CD14-positive monocyte (primary cell): ENCODE measurements at regions not wholly inside any gene's neighbourhood (a gene's known extent, or its start where the extent isn't known, plus 50 kb on each side); places are given as distances from the start of the nearest gene placed in this dataset.
A peak's percentile ranks its signal among the peaks of the same experiment; 100 is the strongest.

ENCODE experiments used
- DNase-seq, 3 donors: peaks; one replicate each; pipeline ENCODE4 v3.0.0-alpha.2; 2011 to 2022
- H2AFZ ChIP-seq: 2 replicates; pipeline ENCODE4 v1.6.0; 2012; ENCODE audit warnings: mild to moderate bottlenecking, low read depth, low read length, inconsistent platforms; ENCODE audit not compliant: insufficient read depth, poor library complexity, severe bottlenecking
- H3K27ac ChIP-seq, 2 donors: 1 replicate in 1 of 2; 2 replicates in 1 of 2; pipeline ENCODE4 v1.5.1; 2012 to 2013; ENCODE audit warnings: low read length in 2 of 2, control low read depth in 1 of 2, inconsistent platforms in 1 of 2, low read depth in 1 of 2, mild to moderate bottlenecking in 1 of 2
- H3K27me3 ChIP-seq, 2 donors: one replicate each; pipeline versions ENCODE4 v1.6.0 to v1.6.1; 2011 to 2013; ENCODE audit warnings: low read length in 2 of 2; ENCODE audit not compliant: control insufficient read depth in 2 of 2, insufficient read depth in 2 of 2
- H3K36me3 ChIP-seq, 2 donors: replicated peaks in 1 of 2; 1 replicate in 1 of 2; 2 replicates in 1 of 2; pipeline versions ENCODE4 v1.5.1 to v1.6.1; 2012 to 2013; ENCODE audit warnings: low read length in 2 of 2, control low read depth in 1 of 2, inconsistent platforms in 1 of 2, mild to moderate bottlenecking in 1 of 2; ENCODE audit not compliant: insufficient read depth in 2 of 2, control insufficient read depth in 1 of 2
- H3K4me1 ChIP-seq, 2 donors: 1 replicate in 1 of 2; 2 replicates in 1 of 2; pipeline versions ENCODE4 v1.5.1 to v1.6.1; 2012 to 2013; ENCODE audit warnings: low read length in 2 of 2, control low read depth in 1 of 2, inconsistent platforms in 1 of 2, mild to moderate bottlenecking in 1 of 2, moderate library complexity in 1 of 2; ENCODE audit not compliant: insufficient read depth in 2 of 2, control insufficient read depth in 1 of 2
- H3K4me2 ChIP-seq: replicated peaks from 2 replicates; pipeline ENCODE3; 2012; ENCODE audit warnings: low read length, moderate library complexity, mild to moderate bottlenecking; ENCODE audit not compliant: poor library complexity, severe bottlenecking; ENCODE audit errors: extremely low read depth
- H3K4me3 ChIP-seq, 3 experiments: fragments of 200-600 bp in 1 of 3; sonication (generic) in 1 of 3; replicated peaks in 1 of 3; 1 replicate in 2 of 3; 2 replicates in 1 of 3; pipeline ENCODE4 v1.5.1; 2011 to 2013; ENCODE audit warnings: low read length in 3 of 3, mild to moderate bottlenecking in 3 of 3, control low read depth in 2 of 3, low read depth in 2 of 3, inconsistent platforms in 1 of 3, moderate library complexity in 1 of 3
- H3K79me2 ChIP-seq: 2 replicates; pipeline ENCODE4 v1.6.0; 2012; ENCODE audit warnings: mild to moderate bottlenecking, control low read depth, inconsistent platforms, low read length, moderate library complexity; ENCODE audit not compliant: insufficient read depth
- H3K9ac ChIP-seq: 2 replicates; pipeline ENCODE4 v1.6.0; 2017; ENCODE audit warnings: low read length, mild to moderate bottlenecking; ENCODE audit not compliant: insufficient read depth, poor library complexity, severe bottlenecking
- H3K9me3 ChIP-seq, 2 donors: replicated peaks in 1 of 2; 1 replicate in 1 of 2; 2 replicates in 1 of 2; pipeline versions ENCODE4 v1.5.1 to v1.6.1; 2012 to 2013; ENCODE audit warnings: low read length in 2 of 2, control low read depth in 1 of 2; ENCODE audit not compliant: control insufficient read depth in 1 of 2, insufficient read depth in 1 of 2
- H4K20me1 ChIP-seq: 2 replicates; pipeline ENCODE4 v1.6.0; 2012; ENCODE audit warnings: mild to moderate bottlenecking, low read length, control low read depth, moderate library complexity; ENCODE audit not compliant: insufficient read depth
- H3K27ac Mint-ChIP-seq, 7 donors: one replicate each; pipeline ENCODE4 v1.8.0; 2020; ENCODE audit warnings: mild to moderate bottlenecking in 7 of 7, mixed read lengths in 7 of 7, moderate library complexity in 6 of 7, inconsistent platforms in 2 of 7
- H3K27me3 Mint-ChIP-seq, 3 donors: one replicate each; pipeline ENCODE4 v1.8.0; 2021 to 2022; ENCODE audit warnings: low read depth in 3 of 3, mild to moderate bottlenecking in 3 of 3, mixed read lengths in 3 of 3, moderate library complexity in 3 of 3, inconsistent platforms in 1 of 3
- H3K36me3 Mint-ChIP-seq, 2 donors: one replicate each; pipeline ENCODE4 v1.8.0; 2020; ENCODE audit warnings: mixed read lengths in 2 of 2, inconsistent platforms in 1 of 2, mild to moderate bottlenecking in 1 of 2
- H3K4me1 Mint-ChIP-seq: one replicate; pipeline ENCODE4 v1.8.0; 2020; ENCODE audit warnings: mild to moderate bottlenecking, mixed read lengths
- H3K4me3 Mint-ChIP-seq, 2 donors: one replicate each; pipeline ENCODE4 v1.8.0; 2020; ENCODE audit warnings: mild to moderate bottlenecking in 2 of 2, mixed read lengths in 2 of 2, moderate library complexity in 1 of 2
- H3K9me3 Mint-ChIP-seq, 7 donors: one replicate each; pipeline ENCODE4 v1.8.0; 2020 to 2022; ENCODE audit warnings: mixed read lengths in 7 of 7, mild to moderate bottlenecking in 6 of 7, moderate library complexity in 6 of 7, inconsistent platforms in 2 of 7
- CTCF ChIP-seq: fragments of 200-600 bp; IDR thresholded peaks from one replicate; pipeline ENCODE4 v1.8.0; 2022; ENCODE audit warnings: antibody characterized with exemption, mild to moderate bottlenecking
- WGBS: methylation state at CpG from one replicate; pipeline ENCODE4 v1.1.5; 2013; ENCODE audit warnings: missing lambda C conversion rate; ENCODE audit not compliant: insufficient coverage; 5-methylcytosine and 5-hydroxymethylcytosine counted together
- intact Hi-C, 2 donors: fragments of 100-400 bp; cut with micrococcal nuclease; formaldehyde crosslinking; loops; one replicate each; pipeline versions ENCODE4 v1.15.0 to v1.15.1; 2023

GRCh38 chr4:153137159-153137558, 67.1 kb upstream of the TRIM2 start:
- intact Hi-C loops: no loop called here
- no peak overlapping the region for H3K4me3 ChIP-seq
- no peak for DNase-seq

DNA sequence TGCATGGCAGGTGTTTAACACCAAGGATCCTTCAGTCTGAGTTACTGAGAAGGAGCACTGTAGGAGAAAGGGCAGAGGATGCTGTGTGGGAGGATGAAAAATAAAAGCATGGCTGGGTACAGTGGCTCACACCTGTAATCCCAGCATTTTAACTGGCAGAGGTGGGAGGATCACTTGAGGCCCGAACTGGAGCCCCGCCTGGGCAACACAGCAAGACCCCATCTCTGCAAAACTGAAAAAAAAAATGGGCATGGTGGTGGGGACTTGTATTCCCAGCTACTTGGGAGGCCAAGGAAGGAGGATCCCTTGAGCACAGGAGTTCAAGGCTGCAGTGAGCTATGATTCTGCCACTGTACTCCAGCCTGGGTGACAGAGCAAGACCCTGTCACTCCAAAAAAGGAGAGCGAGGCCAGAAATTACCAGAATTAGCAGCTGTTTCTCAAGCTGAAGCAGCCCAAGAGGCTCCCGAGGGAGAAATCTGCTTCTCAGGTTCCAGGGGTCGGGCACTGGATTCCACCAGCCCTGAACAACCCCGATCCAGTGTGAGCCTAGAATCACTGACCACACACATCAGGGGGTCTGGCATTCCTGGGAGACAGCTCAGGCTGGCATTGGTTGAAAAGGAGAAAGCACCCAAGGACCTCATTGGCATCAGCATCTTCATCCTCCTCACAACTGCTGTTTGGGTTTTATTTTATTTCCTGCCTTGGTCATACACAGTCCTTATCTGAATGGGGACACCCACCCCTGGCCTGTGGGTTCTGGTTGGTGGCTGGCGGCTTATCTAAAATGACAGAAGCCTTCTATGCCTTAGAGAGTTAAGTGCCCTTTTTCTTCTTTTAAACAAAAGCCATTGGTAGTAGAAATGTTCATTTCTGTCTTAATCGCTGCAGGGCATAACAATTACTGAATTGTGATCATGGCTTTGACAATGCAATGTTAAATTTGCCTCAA, 66.3 kb upstream of the TRIM2 start:
- no peak overlapping the region for H3K4me3 Mint-ChIP-seq
- Histone ChIP-seq H3K9me3 (no peaks in the 10 kb centered on the region), H3K9ac (no peak overlapping the region), H2AFZ (no peak overlapping the region), H3K27me3 (no peaks in the 10 kb centered on the region), H3K27ac (no peak overlapping the region), H4K20me1 (no peaks in the 10 kb centered on the region), H3K4me1 (peaks cover 34 to 40% of the 10 kb centered on the region in 2 donors), H3K79me2 (no peaks in the 10 kb centered on the region), H3K4me3 (no peak overlapping the region), H3K4me2 (no peak overlapping the region), H3K36me3 (no peaks in the 10 kb centered on the region)
- H3K9me3 Mint-ChIP-seq: no peaks in the 10 kb centered on the region
- H3K27me3 Mint-ChIP-seq: peaks cover 0 to 4% (median 2%) of the 10 kb centered on the region in 3 donors
- H3K4me1 Mint-ChIP-seq: peaks cover 40% of the 10 kb centered on the region
- H3K36me3 Mint-ChIP-seq: peaks cover 2% of the 10 kb centered on the region in 2 donors
- WGBS: 76% methylated on average over 5 of the region's 8 CpGs
- no peak for TF ChIP-seq CTCF
- intact Hi-C loops: no loop called here
- DNase-seq: no peak
- H3K27ac Mint-ChIP-seq: peak overlapping the region in 1 of 7 donors; percentile 3

More at GRCh38 chr4:153137159-153137558, 67.1 kb upstream of the TRIM2 start:
- Mint-ChIP-seq H3K27ac (no peak overlapping the region), H3K27me3 (peaks cover 0 to 4% (median 2%) of the 10 kb centered on the region in 3 donors), H3K4me1 (peaks cover 40% of the 10 kb centered on the region), H3K36me3 (peaks cover 2% of the 10 kb centered on the region in 2 donors), H3K9me3 (no peaks in the 10 kb centered on the region), H3K4me3 (no peak overlapping the region)
- Histone ChIP-seq H3K4me2 (no peak overlapping the region), H3K36me3 (no peaks in the 10 kb centered on the region), H4K20me1 (no peaks in the 10 kb centered on the region), H3K4me1 (peaks cover 33 to 39% of the 10 kb centered on the region in 2 donors), H3K9ac (no peak overlapping the region), H3K27ac (no peak overlapping the region), H3K9me3 (no peaks in the 10 kb centered on the region), H3K79me2 (no peaks in the 10 kb centered on the region), H2AFZ (no peak overlapping the region), H3K27me3 (no peaks in the 10 kb centered on the region)
- no peak for TF ChIP-seq CTCF
- 80% methylated on average over 1 of the region's 6 CpGs for WGBS
